ENCODE measurements at regions not wholly inside any gene's neighbourhood (a gene's known extent, or its start where the extent isn't known, plus 50 kb on each side); places are given as distances from the start of the nearest gene placed in this dataset.
A peak's percentile ranks its signal among the peaks of the same experiment; 100 is the strongest.

- DNase-seq (ENCODE audit: low read depth), result no peak
These were observed 501.1 kb upstream of the CELF2 start for GRCh38 chr10:10516346-10517130.

DNA sequence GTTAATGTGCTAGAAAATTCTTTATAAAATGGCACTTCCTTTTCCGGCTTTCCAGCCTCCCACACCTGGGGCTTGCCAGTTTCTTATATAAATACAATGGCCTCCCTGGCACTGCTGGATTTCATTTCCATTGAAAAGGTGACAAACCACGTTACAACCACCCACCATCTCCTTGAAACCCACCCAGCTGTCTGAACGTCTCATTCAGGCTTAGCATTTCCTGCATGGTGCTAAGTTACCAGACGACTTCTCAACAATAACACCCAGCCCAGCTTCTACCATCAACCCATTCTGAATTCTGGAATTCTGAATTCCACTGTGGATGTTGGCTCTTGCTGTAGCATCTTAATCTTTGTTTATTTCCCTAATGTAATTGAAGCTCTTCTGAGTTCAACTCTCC is 499.8 kb upstream of the CELF2 start:
- DNase-seq (ENCODE audit: low read depth), result no peak

- no peak for DNase-seq (ENCODE audit: low read depth)
These were observed 498.0 kb upstream of the CELF2 start for GRCh38 chr10:10519674-10520073.

DNA sequence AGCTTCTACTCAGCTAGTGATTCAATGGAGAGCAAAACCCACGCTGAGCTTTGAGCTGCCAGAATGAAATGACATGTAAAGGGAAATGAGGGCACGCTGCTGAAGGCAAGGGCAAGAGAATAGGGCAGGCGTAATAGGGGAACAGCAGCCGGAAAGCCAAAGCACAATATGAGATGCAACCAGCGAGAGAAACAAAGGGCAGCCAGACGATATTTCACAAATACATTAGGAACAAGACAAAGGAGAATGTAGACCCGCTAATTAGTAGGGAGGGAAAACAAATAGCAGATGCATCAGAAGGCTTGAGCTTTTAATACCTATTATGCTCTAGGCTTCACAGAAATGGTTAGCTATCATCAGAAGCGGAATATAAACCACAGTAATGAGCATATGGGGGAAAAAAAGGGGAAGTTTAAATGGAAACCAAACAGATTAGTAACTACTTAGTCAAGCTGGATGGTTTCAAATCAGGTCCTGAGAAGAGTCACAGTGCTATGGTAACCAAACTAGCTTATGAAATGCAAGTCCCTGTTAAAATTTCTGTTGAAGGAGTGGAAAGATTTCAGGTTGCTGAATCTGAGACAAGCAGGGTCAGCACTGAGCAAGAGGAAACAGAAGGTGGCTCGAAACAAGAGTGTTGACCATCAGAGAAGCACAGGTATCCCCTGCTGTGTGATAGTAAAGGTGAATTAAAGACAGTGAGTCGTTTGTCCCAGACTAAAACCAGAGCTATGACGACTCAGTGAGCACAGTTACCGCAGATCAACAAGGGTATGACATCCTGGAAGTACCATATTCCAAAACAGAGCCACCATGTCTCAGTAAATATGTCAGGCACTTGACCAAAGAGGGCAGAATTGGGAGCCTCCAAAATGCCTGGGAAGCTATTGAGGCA is 496.9 kb upstream of the CELF2 start:
- no peak for DNase-seq (ENCODE audit: low read depth)

DNA sequence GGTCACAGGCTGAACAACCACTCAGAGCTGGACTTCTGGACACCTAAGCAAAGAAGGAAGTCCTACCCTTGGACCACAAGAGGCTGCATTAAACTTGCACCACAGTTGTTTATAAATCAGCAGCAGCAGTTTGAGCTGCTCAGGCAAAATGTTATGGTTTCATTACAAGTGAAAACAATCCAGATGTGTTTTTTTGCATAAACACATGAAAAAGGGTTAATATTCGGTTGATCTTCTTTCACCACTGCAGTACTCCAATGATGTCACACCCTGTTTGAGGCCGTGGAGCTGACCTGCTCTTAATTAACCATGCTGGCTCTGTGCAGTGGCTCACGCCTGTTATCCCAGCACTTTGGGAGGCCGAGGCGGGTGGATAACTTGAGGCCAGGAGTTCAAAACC is 490.8 kb upstream of the CELF2 start:
- no peak for DNase-seq (ENCODE audit: low read depth)

- DNase-seq (ENCODE audit: low read depth), result no peak
These were observed 489.7 kb upstream of the CELF2 start for GRCh38 chr10:10527861-10528562.

DNA sequence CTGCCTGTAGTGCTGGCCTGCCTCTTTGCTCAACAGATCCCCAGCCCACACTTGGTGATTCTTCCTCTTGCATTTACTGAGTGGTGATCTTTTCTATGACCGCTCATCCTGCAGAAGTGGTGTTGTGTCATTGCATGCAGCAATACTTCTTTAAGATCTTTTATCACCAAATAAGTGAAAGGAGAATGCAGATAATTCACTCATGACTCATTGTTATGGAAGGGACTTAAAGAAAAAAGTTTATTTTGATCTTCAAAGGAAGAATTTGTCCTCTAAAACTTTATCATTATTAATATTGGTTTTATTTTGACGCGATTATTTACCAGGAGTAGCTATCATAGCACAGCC is 489.1 kb upstream of the CELF2 start:
- peak; percentile 82 for DNase-seq (ENCODE audit: low read depth)

DNA sequence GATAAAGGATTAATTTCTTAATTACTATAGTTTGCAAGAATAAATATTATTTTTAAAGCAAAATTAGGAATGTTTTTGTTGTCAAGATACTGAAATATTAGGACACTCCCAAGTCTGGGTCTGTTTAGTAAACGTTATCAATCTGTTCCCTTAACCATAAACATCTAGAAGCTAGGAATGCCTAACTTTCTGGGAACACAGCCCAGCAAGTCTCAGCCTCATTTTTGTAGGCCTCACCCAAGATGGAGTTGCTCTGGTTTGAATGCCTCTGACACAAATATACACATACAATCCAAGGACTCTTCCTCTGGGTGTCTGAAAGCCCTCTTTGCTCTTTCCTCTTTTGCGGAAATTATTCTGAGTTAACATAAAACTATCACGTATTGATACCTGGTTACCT is 487.4 kb upstream of the CELF2 start:
- DNase-seq (ENCODE audit: low read depth), result no peak

GRCh38 chr10:10532236-10532635 is 485.4 kb upstream of the CELF2 start:
- no peak for DNase-seq (ENCODE audit: low read depth)

GRCh38 chr10:10532826-10533225 is 484.8 kb upstream of the CELF2 start:
- no peak for DNase-seq (ENCODE audit: low read depth)

DNA sequence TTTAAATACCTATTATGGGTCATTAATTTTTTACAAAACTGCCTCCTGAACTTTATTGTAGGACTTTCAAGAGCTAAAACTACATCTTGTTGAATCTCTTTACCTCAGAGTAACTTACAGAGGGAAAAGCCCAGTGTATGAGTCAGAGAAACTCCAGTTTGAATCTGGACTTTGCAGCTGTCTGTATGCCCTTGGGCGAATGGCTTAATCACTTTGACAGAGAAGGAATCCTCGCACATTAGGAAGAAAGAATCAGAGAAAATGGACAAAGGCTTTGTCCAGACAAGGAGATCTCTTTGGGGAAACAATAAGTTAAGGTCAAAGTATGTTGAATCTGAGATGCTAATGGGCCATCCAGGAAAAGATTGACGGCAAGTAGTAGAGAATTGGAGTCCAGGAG is 484.2 kb upstream of the CELF2 start:
- DNase-seq (ENCODE audit: low read depth), result peak; percentile 44

- DNase-seq (ENCODE audit: low read depth), result no peak
These were observed 479.3 kb upstream of the CELF2 start for GRCh38 chr10:10538326-10538725.

GRCh38 chr10:10540398-10540797 is 477.3 kb upstream of the CELF2 start:
- DNase-seq (ENCODE audit: low read depth), result no peak

- DNase-seq (ENCODE audit: low read depth), result no peak
These were observed 475.2 kb upstream of the CELF2 start for GRCh38 chr10:10542477-10542876.

- no peak for DNase-seq (ENCODE audit: low read depth)
These were observed 472.8 kb upstream of the CELF2 start for GRCh38 chr10:10544890-10545289.

GRCh38 chr10:10545771-10546170 is 471.9 kb upstream of the CELF2 start:
- no peak for DNase-seq (ENCODE audit: low read depth)

DNA sequence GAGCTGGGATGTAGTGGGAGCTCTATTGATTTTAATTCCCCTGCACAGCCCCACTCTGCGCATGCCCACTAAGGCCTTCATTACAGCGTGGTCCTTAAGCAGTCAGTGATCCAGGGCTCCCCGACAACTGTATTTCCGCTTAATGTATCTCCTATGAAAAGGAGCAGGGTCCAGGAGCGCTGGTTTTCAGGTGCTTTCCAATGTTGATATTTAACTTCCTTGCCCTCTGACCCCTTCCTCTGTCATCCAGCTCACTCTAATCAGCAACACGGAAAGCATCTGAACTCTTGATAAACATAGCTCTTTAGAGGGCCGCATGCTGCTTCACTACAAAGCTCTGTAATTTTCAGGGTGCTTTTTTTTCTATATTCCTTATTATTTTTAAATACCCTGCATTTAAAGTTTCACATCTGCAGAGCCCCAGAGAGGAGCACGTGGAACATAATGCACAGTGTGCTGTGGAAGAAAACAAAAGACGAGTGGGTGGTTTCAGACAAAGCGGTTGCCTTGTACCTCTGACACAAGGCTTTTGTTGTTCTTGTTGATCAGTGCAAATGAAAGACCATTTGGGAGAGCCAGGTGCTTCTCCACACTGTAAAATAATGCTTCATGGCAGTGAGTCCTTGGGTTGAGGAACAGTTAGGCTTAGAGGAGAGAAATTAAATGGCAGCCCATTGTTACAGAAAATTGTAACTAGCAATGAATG is 465.9 kb upstream of the CELF2 start:
- DNase-seq (ENCODE audit: low read depth), result no peak

DNA sequence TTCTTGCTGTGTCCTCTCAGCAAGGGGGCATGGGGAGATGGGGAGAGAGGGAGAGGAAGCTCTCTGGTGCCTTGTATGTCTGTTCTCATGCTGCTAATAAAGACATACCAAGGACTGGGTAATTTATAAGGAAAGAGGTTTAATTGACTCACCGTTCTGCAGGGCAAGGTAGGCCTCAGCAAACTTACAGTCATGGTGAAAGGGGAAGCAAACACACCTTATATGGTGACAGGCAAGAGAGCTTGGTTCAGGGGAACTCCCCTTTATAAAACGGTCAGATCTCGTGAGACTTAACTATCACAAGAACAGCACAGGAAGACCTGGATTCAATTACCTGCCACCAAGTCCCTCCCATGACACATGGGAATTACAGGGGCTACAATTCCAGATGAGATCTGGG is 464.7 kb upstream of the CELF2 start:
- DNase-seq (ENCODE audit: low read depth), result no peak

DNA sequence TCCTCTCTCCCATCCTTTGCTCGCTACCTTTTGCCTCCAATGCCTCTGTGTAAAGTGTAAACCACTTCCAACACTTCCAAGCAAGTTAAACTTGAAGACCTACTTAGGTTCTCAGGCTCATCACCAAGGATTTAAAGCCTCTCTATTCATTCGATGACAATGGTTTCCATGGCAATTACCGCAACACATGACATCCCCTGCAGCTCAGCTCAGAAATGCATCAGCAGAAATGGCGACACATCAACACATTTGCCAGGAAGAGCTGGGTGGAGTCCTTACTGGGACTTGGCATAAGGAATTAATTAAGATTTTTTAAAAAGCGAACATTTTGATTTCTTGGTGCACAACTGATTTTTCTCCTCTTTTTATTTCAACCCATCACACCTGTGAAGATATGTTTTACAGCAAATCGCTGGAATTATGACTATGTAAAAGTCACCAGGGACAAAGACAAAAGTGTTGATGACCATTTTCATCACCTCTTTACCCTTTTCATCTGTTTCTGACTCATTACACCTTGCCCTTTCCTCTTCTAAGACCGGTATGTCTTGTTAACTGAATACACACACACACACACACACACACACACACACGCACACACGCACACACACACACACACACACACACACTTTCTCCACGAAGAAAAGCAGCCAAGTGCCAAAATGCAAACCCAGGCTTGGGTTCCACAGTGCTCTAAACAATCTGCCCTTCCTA is 453.4 kb upstream of the CELF2 start:
- DNase-seq (ENCODE audit: low read depth), result no peak

DNA sequence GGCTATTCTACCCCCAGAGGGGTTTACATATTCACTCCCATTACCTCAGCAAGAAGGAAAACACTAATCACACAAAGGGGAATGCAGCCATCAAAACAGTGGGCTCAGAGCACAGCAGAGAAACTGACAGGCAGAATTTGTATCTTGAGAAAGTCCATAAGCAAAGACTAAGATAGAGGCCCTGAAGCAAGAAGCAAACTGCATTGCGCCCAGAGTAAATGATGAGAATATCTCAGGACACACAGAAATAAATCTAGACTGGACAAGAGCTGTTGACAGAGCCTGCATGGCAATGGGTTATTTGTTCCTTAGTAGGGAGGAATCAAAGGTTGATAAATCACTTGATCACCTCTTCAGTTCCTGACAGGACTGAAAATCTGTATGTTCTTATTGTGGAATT is 440.7 kb upstream of the CELF2 start:
- DNase-seq (ENCODE audit: low read depth), result no peak

GRCh38 chr10:10579709-10580108 is 438.0 kb upstream of the CELF2 start:
- no peak for DNase-seq (ENCODE audit: low read depth)

- DNase-seq (ENCODE audit: low read depth), result no peak
These were observed 433.5 kb upstream of the CELF2 start for GRCh38 chr10:10584161-10584560.
